GM23338 (cell line): ENCODE measurements at regions not wholly inside any gene's neighbourhood (a gene's known extent, or its start where the extent isn't known, plus 50 kb on each side); places are given as distances from the start of the nearest gene placed in this dataset.

Source experiments
- ATAC-seq: fragments of 200-7000 bp; cut with Tn5 transposase; 3 replicates; pipeline ENCODE4 v1.9.1; 2020
- DNase-seq: peaks from one replicate; pipeline ENCODE4 v3.0.0-alpha.2; 2015; ENCODE audit warnings: low spot score
- H2AFZ ChIP-seq: fragments of 200-600 bp; sonication (generic); 2 replicates; pipeline ENCODE4 v1.8.0; 2016; ENCODE audit warnings: antibody characterized with exemption, mild to moderate bottlenecking, moderate library complexity
- H3F3A ChIP-seq: fragments of 200-600 bp; sonication (generic); replicated peaks from 2 replicates; pipeline ENCODE4 v1.8.0; 2017; ENCODE audit warnings: antibody characterized with exemption, mixed run types, low read depth
- H3K27ac ChIP-seq: fragments of 200-600 bp; sonication (generic); 2 replicates; pipeline ENCODE4 v1.6.1; 2016; ENCODE audit warnings: low read depth
- H3K27me3 ChIP-seq: fragments of 200-600 bp; sonication (generic); 2 replicates; pipeline ENCODE4 v1.8.0; 2016; ENCODE audit warnings: mild to moderate bottlenecking, mixed run types, moderate library complexity; ENCODE audit not compliant: insufficient read depth
- H3K36me3 ChIP-seq: fragments of 200-600 bp; sonication (generic); 2 replicates; pipeline ENCODE4 v1.8.0; 2016; ENCODE audit warnings: mild to moderate bottlenecking; ENCODE audit not compliant: insufficient read depth
- H3K4me1 ChIP-seq: fragments of 200-600 bp; sonication (generic); 2 replicates; pipeline ENCODE4 v1.8.0; 2016; ENCODE audit warnings: mild to moderate bottlenecking, moderate library complexity; ENCODE audit not compliant: insufficient read depth
- H3K4me2 ChIP-seq: fragments of 200-600 bp; sonication (generic); 2 replicates; pipeline ENCODE4 v1.7.1; 2017; ENCODE audit warnings: mixed run types
- H3K4me3 ChIP-seq: fragments of 200-600 bp; sonication (generic); 2 replicates; pipeline ENCODE4 v1.6.1; 2016; ENCODE audit warnings: mixed run types
- H3K79me2 ChIP-seq: fragments of 200-600 bp; sonication (generic); replicated peaks from 2 replicates; pipeline ENCODE4 v1.8.0; 2017; ENCODE audit warnings: mild to moderate bottlenecking; ENCODE audit not compliant: insufficient read depth
- H3K9me2 ChIP-seq: fragments of 200-600 bp; sonication (generic); 2 replicates; pipeline ENCODE4 v1.8.0; 2017; ENCODE audit not compliant: insufficient read depth
- H4K20me1 ChIP-seq: fragments of 200-600 bp; sonication (generic); replicated peaks from 2 replicates; pipeline ENCODE4 v1.8.0; 2017; ENCODE audit warnings: mild to moderate bottlenecking; ENCODE audit not compliant: insufficient read depth
- H3K27ac Mint-ChIP-seq: 2 replicates; pipeline ENCODE4 v1.8.0; 2020; ENCODE audit warnings: inconsistent platforms, mild to moderate bottlenecking, moderate library complexity, mixed read lengths
- H3K27me3 Mint-ChIP-seq: 3 replicates; pipeline ENCODE4 v1.8.0; 2022; ENCODE audit warnings: low read depth, mild to moderate bottlenecking, moderate library complexity, mixed read lengths, inconsistent platforms; ENCODE audit not compliant: insufficient read depth, poor library complexity
- H3K36me3 Mint-ChIP-seq: 3 replicates; pipeline ENCODE4 v1.8.0; 2021; ENCODE audit warnings: low read depth, mild to moderate bottlenecking, inconsistent platforms, moderate library complexity, mixed read lengths
- H3K4me1 Mint-ChIP-seq: 3 replicates; pipeline ENCODE4 v1.8.0; 2020; ENCODE audit warnings: mild to moderate bottlenecking, inconsistent platforms, mixed read lengths
- H3K4me3 Mint-ChIP-seq: 3 replicates; pipeline ENCODE4 v1.8.0; 2021; ENCODE audit warnings: moderate library complexity, mild to moderate bottlenecking, inconsistent platforms, mixed read lengths
- H3K9me3 Mint-ChIP-seq: 3 replicates; pipeline ENCODE4 v1.8.0; 2020; ENCODE audit warnings: moderate library complexity, mild to moderate bottlenecking, inconsistent platforms, mixed read lengths
- CREB1 ChIP-seq: fragments of 250-450 bp; sonication (Bioruptor Pico); IDR thresholded peaks from 2 replicates; pipeline ENCODE4 v1.5.0; 2020; ENCODE audit warnings: low read depth, mild to moderate bottlenecking, moderate library complexity
- EZH2 ChIP-seq: fragments of 200-600 bp; sonication (generic); IDR thresholded peaks from one replicate; pipeline ENCODE4 v1.8.0; 2017; ENCODE audit warnings: antibody characterized with exemption, mild to moderate bottlenecking, low read depth; ENCODE audit not compliant: unreplicated experiment
- EZH2phosphoT487 ChIP-seq: fragments of 200-600 bp; sonication (generic); IDR thresholded peaks from one replicate; pipeline ENCODE4 v1.8.1; 2018; ENCODE audit warnings: antibody characterized with exemption; ENCODE audit not compliant: unreplicated experiment
- JUNB ChIP-seq: IDR thresholded peaks from one replicate; pipeline ENCODE4 v1.6.1; 2016; ENCODE audit warnings: antibody characterized with exemption; ENCODE audit not compliant: unreplicated experiment
- POLR2AphosphoS5 ChIP-seq: IDR thresholded peaks from 2 replicates; pipeline ENCODE4 v1.6.1; 2016; ENCODE audit warnings: antibody characterized with exemption, low read depth
- STAT1 ChIP-seq: IDR thresholded peaks from one replicate; pipeline ENCODE4 v1.6.1; 2016; ENCODE audit warnings: antibody characterized with exemption; ENCODE audit not compliant: unreplicated experiment
- ZNF114 ChIP-seq: fragments of 250-450 bp; sonication (Bioruptor Pico); IDR thresholded peaks from 2 replicates; pipeline ENCODE4 v1.5.0; 2020; ENCODE audit warnings: mild to moderate bottlenecking, moderate library complexity
- ZNF331 ChIP-seq: fragments of 250-450 bp; sonication (Bioruptor Pico); IDR thresholded peaks from 2 replicates; pipeline ENCODE4 v1.5.0; 2020; ENCODE audit warnings: low read depth, mild to moderate bottlenecking, moderate library complexity
- TF ChIP-seq, protein P1 (sequence below): IDR thresholded peaks from 2 replicates; pipeline ENCODE4 v1.6.1; 2016; ENCODE audit warnings: antibody characterized with exemption
- TF ChIP-seq, protein P2 (sequence below): IDR thresholded peaks from one replicate; pipeline ENCODE4 v1.6.1; 2018; ENCODE audit warnings: antibody characterized with exemption; ENCODE audit not compliant: unreplicated experiment
- TF ChIP-seq, protein P3 (sequence below): fragments of 250-450 bp; sonication (Bioruptor Pico); IDR thresholded peaks from 2 replicates; pipeline ENCODE4 v1.5.0; 2020; ENCODE audit warnings: mild to moderate bottlenecking, moderate library complexity
- TF ChIP-seq, protein P4 (sequence below), 2 experiments: fragments of 200-600 bp in 1 of 2; sonication (generic) in 1 of 2; conservative IDR thresholded peaks; 2 replicates each; pipeline versions ENCODE4 v1.5.1 to v1.6.1; 2016 to 2017; ENCODE audit warnings: antibody characterized with exemption in 2 of 2, low read depth in 2 of 2, mild to moderate bottlenecking in 2 of 2, moderate library complexity in 1 of 2

DNA sequence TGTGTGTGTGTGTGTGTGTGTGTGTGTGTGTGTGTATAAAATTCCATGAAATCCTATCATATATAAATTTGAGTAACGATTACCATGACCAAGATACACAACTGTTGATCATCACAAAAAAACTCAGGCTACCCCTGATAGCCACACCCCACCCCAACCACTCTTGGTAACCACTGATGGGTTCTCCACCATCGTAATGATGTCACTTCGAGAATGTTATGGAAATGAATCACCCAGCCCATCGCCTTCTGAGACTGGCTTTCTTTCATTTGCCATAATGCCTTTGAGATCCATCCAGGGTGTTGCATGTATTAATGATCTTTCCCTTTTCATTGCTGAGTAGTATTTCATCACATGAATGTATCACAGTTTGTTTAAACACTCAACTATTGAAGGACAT is 496.0 kb downstream of the MIAT start (continued):
- TF ChIP-seq, protein P1, sequence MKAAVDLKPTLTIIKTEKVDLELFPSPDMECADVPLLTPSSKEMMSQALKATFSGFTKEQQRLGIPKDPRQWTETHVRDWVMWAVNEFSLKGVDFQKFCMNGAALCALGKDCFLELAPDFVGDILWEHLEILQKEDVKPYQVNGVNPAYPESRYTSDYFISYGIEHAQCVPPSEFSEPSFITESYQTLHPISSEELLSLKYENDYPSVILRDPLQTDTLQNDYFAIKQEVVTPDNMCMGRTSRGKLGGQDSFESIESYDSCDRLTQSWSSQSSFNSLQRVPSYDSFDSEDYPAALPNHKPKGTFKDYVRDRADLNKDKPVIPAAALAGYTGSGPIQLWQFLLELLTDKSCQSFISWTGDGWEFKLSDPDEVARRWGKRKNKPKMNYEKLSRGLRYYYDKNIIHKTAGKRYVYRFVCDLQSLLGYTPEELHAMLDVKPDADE, result no peak
- TF ChIP-seq ZNF331 (CRISPR knock-in tag) (no peak), ZNF114 (CRISPR knock-in tag) (no peak), EZH2phosphoT487 (no peak)

DNA sequence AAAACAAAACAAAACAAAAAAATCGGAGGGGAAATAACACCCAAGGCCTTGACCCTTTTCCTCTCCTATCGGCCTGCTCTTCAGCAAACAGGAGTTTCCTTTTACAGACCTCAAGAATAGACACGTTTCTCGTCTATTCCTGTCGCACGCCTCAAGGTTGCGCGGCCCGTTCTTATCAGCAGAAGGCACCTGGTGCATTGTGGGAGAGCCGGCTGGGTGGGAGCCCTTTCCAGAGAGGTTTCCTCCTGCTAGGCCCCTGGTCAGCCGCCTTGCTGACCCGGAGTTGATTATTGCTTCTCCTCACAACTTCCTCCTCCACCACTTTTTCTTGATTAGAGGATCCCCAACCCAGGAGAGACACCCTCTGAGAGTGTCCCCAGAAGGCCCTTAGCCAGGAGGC is 497.3 kb downstream of the MIAT start:
- no peak for DNase-seq
- no peaks in the 10 kb centered on the region for H4K20me1 ChIP-seq
- H3K36me3 ChIP-seq, result no peaks in the 10 kb centered on the region
- no peak overlapping the region for H3K27ac ChIP-seq
- peaks cover 19% of the 10 kb centered on the region for H3K4me1 Mint-ChIP-seq
- no peak overlapping the region for H3K4me3 Mint-ChIP-seq
- no peak overlapping the region; the same call in 1 of the 2 replicates for H2AFZ ChIP-seq
- no peaks in the 10 kb centered on the region; the same call in 1 of the 2 replicates for H3K9me2 ChIP-seq
- no peak for ATAC-seq
- H3K27me3 Mint-ChIP-seq, result no peaks in the 10 kb centered on the region
- no peak overlapping the region for H3K4me2 ChIP-seq
- no peaks in the 10 kb centered on the region; the same call in 1 of the 2 replicates for H3K4me1 ChIP-seq
- H3K4me3 ChIP-seq, result no peak overlapping the region
- H3K27me3 ChIP-seq, result no peaks in the 10 kb centered on the region
- H3K36me3 Mint-ChIP-seq, result no peaks in the 10 kb centered on the region
- H3K9me3 Mint-ChIP-seq, result no peaks in the 10 kb centered on the region
- no peak overlapping the region for H3K27ac Mint-ChIP-seq
- no peaks in the 10 kb centered on the region for H3K79me2 ChIP-seq
- no peaks in the 10 kb centered on the region for H3F3A ChIP-seq
- TF ChIP-seq EZH2, result no peak
- TF ChIP-seq, protein P2, sequence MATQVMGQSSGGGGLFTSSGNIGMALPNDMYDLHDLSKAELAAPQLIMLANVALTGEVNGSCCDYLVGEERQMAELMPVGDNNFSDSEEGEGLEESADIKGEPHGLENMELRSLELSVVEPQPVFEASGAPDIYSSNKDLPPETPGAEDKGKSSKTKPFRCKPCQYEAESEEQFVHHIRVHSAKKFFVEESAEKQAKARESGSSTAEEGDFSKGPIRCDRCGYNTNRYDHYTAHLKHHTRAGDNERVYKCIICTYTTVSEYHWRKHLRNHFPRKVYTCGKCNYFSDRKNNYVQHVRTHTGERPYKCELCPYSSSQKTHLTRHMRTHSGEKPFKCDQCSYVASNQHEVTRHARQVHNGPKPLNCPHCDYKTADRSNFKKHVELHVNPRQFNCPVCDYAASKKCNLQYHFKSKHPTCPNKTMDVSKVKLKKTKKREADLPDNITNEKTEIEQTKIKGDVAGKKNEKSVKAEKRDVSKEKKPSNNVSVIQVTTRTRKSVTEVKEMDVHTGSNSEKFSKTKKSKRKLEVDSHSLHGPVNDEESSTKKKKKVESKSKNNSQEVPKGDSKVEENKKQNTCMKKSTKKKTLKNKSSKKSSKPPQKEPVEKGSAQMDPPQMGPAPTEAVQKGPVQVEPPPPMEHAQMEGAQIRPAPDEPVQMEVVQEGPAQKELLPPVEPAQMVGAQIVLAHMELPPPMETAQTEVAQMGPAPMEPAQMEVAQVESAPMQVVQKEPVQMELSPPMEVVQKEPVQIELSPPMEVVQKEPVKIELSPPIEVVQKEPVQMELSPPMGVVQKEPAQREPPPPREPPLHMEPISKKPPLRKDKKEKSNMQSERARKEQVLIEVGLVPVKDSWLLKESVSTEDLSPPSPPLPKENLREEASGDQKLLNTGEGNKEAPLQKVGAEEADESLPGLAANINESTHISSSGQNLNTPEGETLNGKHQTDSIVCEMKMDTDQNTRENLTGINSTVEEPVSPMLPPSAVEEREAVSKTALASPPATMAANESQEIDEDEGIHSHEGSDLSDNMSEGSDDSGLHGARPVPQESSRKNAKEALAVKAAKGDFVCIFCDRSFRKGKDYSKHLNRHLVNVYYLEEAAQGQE, result no peak
- TF ChIP-seq ZNF114 (CRISPR knock-in tag), result no peak
- TF ChIP-seq STAT1, result no peak
- TF ChIP-seq, protein P1, result no peak
- no peak for TF ChIP-seq EZH2phosphoT487
- TF ChIP-seq, protein P3, sequence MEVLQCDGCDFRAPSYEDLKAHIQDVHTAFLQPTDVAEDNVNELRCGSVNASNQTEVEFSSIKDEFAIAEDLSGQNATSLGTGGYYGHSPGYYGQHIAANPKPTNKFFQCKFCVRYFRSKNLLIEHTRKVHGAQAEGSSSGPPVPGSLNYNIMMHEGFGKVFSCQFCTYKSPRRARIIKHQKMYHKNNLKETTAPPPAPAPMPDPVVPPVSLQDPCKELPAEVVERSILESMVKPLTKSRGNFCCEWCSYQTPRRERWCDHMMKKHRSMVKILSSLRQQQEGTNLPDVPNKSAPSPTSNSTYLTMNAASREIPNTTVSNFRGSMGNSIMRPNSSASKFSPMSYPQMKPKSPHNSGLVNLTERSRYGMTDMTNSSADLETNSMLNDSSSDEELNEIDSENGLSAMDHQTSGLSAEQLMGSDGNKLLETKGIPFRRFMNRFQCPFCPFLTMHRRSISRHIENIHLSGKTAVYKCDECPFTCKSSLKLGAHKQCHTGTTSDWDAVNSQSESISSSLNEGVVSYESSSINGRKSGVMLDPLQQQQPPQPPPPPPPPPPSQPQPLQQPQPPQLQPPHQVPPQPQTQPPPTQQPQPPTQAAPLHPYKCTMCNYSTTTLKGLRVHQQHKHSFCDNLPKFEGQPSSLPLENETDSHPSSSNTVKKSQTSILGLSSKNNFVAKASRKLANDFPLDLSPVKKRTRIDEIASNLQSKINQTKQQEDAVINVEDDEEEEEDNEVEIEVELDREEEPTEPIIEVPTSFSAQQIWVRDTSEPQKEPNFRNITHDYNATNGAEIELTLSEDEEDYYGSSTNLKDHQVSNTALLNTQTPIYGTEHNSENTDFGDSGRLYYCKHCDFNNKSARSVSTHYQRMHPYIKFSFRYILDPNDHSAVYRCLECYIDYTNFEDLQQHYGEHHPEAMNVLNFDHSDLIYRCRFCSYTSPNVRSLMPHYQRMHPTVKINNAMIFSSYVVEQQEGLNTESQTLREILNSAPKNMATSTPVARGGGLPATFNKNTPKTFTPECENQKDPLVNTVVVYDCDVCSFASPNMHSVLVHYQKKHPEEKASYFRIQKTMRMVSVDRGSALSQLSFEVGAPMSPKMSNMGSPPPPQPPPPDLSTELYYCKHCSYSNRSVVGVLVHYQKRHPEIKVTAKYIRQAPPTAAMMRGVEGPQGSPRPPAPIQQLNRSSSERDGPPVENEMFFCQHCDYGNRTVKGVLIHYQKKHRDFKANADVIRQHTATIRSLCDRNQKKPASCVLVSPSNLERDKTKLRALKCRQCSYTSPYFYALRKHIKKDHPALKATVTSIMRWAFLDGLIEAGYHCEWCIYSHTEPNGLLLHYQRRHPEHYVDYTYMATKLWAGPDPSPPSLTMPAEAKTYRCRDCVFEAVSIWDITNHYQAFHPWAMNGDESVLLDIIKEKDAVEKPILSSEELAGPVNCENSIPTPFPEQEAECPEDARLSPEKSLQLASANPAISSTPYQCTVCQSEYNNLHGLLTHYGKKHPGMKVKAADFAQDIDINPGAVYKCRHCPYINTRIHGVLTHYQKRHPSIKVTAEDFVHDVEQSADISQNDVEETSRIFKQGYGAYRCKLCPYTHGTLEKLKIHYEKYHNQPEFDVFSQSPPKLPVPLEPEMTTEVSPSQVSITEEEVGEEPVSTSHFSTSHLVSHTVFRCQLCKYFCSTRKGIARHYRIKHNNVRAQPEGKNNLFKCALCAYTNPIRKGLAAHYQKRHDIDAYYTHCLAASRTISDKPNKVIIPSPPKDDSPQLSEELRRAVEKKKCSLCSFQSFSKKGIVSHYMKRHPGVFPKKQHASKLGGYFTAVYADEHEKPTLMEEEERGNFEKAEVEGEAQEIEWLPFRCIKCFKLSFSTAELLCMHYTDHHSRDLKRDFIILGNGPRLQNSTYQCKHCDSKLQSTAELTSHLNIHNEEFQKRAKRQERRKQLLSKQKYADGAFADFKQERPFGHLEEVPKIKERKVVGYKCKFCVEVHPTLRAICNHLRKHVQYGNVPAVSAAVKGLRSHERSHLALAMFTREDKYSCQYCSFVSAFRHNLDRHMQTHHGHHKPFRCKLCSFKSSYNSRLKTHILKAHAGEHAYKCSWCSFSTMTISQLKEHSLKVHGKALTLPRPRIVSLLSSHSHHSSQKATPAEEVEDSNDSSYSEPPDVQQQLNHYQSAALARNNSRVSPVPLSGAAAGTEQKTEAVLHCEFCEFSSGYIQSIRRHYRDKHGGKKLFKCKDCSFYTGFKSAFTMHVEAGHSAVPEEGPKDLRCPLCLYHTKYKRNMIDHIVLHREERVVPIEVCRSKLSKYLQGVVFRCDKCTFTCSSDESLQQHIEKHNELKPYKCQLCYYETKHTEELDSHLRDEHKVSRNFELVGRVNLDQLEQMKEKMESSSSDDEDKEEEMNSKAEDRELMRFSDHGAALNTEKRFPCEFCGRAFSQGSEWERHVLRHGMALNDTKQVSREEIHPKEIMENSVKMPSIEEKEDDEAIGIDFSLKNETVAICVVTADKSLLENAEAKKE (CRISPR knock-in tag), result no peak
- TF ChIP-seq, protein P4, sequence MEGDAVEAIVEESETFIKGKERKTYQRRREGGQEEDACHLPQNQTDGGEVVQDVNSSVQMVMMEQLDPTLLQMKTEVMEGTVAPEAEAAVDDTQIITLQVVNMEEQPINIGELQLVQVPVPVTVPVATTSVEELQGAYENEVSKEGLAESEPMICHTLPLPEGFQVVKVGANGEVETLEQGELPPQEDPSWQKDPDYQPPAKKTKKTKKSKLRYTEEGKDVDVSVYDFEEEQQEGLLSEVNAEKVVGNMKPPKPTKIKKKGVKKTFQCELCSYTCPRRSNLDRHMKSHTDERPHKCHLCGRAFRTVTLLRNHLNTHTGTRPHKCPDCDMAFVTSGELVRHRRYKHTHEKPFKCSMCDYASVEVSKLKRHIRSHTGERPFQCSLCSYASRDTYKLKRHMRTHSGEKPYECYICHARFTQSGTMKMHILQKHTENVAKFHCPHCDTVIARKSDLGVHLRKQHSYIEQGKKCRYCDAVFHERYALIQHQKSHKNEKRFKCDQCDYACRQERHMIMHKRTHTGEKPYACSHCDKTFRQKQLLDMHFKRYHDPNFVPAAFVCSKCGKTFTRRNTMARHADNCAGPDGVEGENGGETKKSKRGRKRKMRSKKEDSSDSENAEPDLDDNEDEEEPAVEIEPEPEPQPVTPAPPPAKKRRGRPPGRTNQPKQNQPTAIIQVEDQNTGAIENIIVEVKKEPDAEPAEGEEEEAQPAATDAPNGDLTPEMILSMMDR (conservative IDR thresholded peaks at IDR 0.05; ENCODE audit: low read depth in 2 of 2), result no peak
- no peak for TF ChIP-seq JUNB
- no peak for TF ChIP-seq CREB1 (CRISPR knock-in tag)
- no peak for TF ChIP-seq POLR2AphosphoS5
